H9 (cell line): ENCODE measurements at regions not wholly inside any gene's neighbourhood (a gene's known extent, or its start where the extent isn't known, plus 50 kb on each side); places are given as distances from the start of the nearest gene placed in this dataset.

Source experiments
- DNase-seq: peaks from one replicate; pipeline ENCODE4 v3.0.0-alpha.2; 2017
- H2AFZ ChIP-seq: one replicate; pipeline ENCODE4 v1.6.1; 2013; ENCODE audit warnings: mild to moderate bottlenecking, low read length, control low read depth, moderate library complexity
- H2AK5ac ChIP-seq: 2 replicates; pipeline ENCODE4 v1.6.1; 2013; ENCODE audit warnings: low read length, control low read depth, mixed read lengths; ENCODE audit not compliant: insufficient read length
- H2BK120ac ChIP-seq: one replicate; pipeline ENCODE4 v1.6.1; 2013; ENCODE audit warnings: low read depth, mild to moderate bottlenecking, low read length, control low read depth, inconsistent platforms; ENCODE audit not compliant: poor library complexity, severe bottlenecking
- H2BK12ac ChIP-seq: 2 replicates; pipeline ENCODE4 v1.6.1; 2013; ENCODE audit warnings: low read length, control low read depth, mixed read lengths, low read depth; ENCODE audit not compliant: insufficient read length
- H2BK15ac ChIP-seq: 2 replicates; pipeline ENCODE4 v1.6.1; 2013; ENCODE audit warnings: low read depth, low read length, control low read depth
- H2BK20ac ChIP-seq: one replicate; pipeline ENCODE4 v1.6.1; 2013; ENCODE audit warnings: low read depth, mild to moderate bottlenecking, low read length, control low read depth, inconsistent platforms; ENCODE audit not compliant: poor library complexity, severe bottlenecking
- H2BK5ac ChIP-seq: 2 replicates; pipeline ENCODE4 v1.6.1; 2013; ENCODE audit warnings: low read length, control low read depth, mixed read lengths; ENCODE audit not compliant: insufficient read length
- H3K14ac ChIP-seq: 2 replicates; pipeline ENCODE4 v1.6.1; 2013; ENCODE audit warnings: low read length, control low read depth; ENCODE audit not compliant: insufficient read depth
- H3K18ac ChIP-seq: 2 replicates; pipeline ENCODE4 v1.6.1; 2013; ENCODE audit warnings: low read depth, mild to moderate bottlenecking, mixed read lengths, low read length, control low read depth; ENCODE audit not compliant: insufficient read length
- H3K23ac ChIP-seq: 2 replicates; pipeline ENCODE4 v1.6.1; 2013; ENCODE audit warnings: low read length, control low read depth, mixed read lengths, low read depth; ENCODE audit not compliant: insufficient read length
- H3K23me2 ChIP-seq: 2 replicates; pipeline ENCODE4 v1.6.1; 2013; ENCODE audit warnings: low read depth, mild to moderate bottlenecking, mixed read lengths, low read length, control low read depth; ENCODE audit not compliant: insufficient read length, poor library complexity, severe bottlenecking
- H3K27ac ChIP-seq: 2 replicates; pipeline ENCODE4 v1.5.1; 2013; ENCODE audit warnings: low read length, control low read depth, mixed read lengths, low read depth; ENCODE audit not compliant: insufficient read length
- H3K27me3 ChIP-seq: 2 replicates; pipeline ENCODE4 v1.6.1; 2013; ENCODE audit warnings: low read length, control low read depth, inconsistent platforms; ENCODE audit not compliant: insufficient read depth
- H3K4ac ChIP-seq: 2 replicates; pipeline ENCODE4 v1.6.1; 2013; ENCODE audit warnings: low read depth, mild to moderate bottlenecking, control low read depth, inconsistent platforms, low read length, moderate library complexity
- H3K4me1 ChIP-seq: 2 replicates; pipeline ENCODE4 v1.6.1; 2013; ENCODE audit warnings: low read length, control low read depth, inconsistent platforms; ENCODE audit not compliant: insufficient read depth
- H3K4me2 ChIP-seq: 2 replicates; pipeline ENCODE4 v1.6.1; 2013; ENCODE audit warnings: low read length, control low read depth, mixed read lengths; ENCODE audit not compliant: insufficient read length, insufficient read depth
- H3K56ac ChIP-seq: 2 replicates; pipeline ENCODE4 v1.6.1; 2013; ENCODE audit warnings: low read depth, mild to moderate bottlenecking, mixed read lengths, low read length, control low read depth; ENCODE audit not compliant: insufficient read length
- H3K79me1 ChIP-seq: 2 replicates; pipeline ENCODE4 v1.6.1; 2013; ENCODE audit warnings: low read depth, mild to moderate bottlenecking, moderate library complexity, low read length, control low read depth, inconsistent platforms; ENCODE audit not compliant: insufficient read depth, poor library complexity, severe bottlenecking
- H3K79me2 ChIP-seq: 2 replicates; pipeline ENCODE4 v1.6.1; 2013; ENCODE audit warnings: low read length, control low read depth, inconsistent platforms; ENCODE audit not compliant: insufficient read depth
- H3K9ac ChIP-seq: 2 replicates; pipeline ENCODE4 v1.6.1; 2013; ENCODE audit warnings: low read length, control low read depth, mixed read lengths; ENCODE audit not compliant: insufficient read length; ENCODE audit errors: extremely low read depth
- H3K9me3 ChIP-seq: one replicate; pipeline ENCODE4 v1.6.1; 2013; ENCODE audit warnings: low read depth, low read length, inconsistent platforms; ENCODE audit not compliant: control insufficient read depth
- H3T11ph ChIP-seq: one replicate; pipeline ENCODE4 v1.6.1; 2013; ENCODE audit warnings: mild to moderate bottlenecking, low read length, control low read depth, inconsistent platforms
- H4K20me1 ChIP-seq: one replicate; pipeline ENCODE4 v1.6.1; 2013; ENCODE audit not compliant: control insufficient read depth, insufficient read length, insufficient read depth
- H4K5ac ChIP-seq: 2 replicates; pipeline ENCODE4 v1.6.1; 2013; ENCODE audit warnings: low read depth, mild to moderate bottlenecking, mixed read lengths, low read length, control low read depth; ENCODE audit not compliant: insufficient read length
- H4K8ac ChIP-seq: replicated peaks from 2 replicates; pipeline ENCODE4 v1.6.1; 2013; ENCODE audit warnings: low read length, control low read depth, mixed read lengths, low read depth; ENCODE audit not compliant: insufficient read length
- H4K91ac ChIP-seq: 2 replicates; pipeline ENCODE4 v1.6.1; 2013; ENCODE audit warnings: low read depth, mild to moderate bottlenecking, moderate library complexity, mixed read lengths, low read length, control low read depth; ENCODE audit not compliant: insufficient read length
- H3K27ac Mint-ChIP-seq, 3 experiments: 2 replicates in 2 of 3; 3 replicates in 1 of 3; pipeline ENCODE4 v1.8.0; 2020 to 2021; ENCODE audit warnings: mixed read lengths in 3 of 3, mild to moderate bottlenecking in 1 of 3, moderate library complexity in 1 of 3
- H3K27me3 Mint-ChIP-seq: 2 replicates; pipeline ENCODE4 v1.8.0; 2021; ENCODE audit warnings: low read depth, mild to moderate bottlenecking, moderate library complexity, mixed read lengths
- H3K36me3 Mint-ChIP-seq, 3 experiments: 2 replicates in 2 of 3; 3 replicates in 1 of 3; pipeline ENCODE4 v1.8.0; 2020 to 2021; ENCODE audit warnings: low read depth in 3 of 3, mixed read lengths in 3 of 3; ENCODE audit not compliant: insufficient read depth in 1 of 3
- H3K4me1 Mint-ChIP-seq, 2 experiments: 2 replicates each; pipeline ENCODE4 v1.8.0; 2020; ENCODE audit warnings: mixed read lengths in 2 of 2
- H3K4me3 Mint-ChIP-seq, 2 experiments: 2 replicates in 1 of 2; 3 replicates in 1 of 2; pipeline ENCODE4 v1.8.0; 2020 to 2021; ENCODE audit warnings: mild to moderate bottlenecking in 2 of 2, mixed read lengths in 2 of 2, moderate library complexity in 1 of 2
- H3K9me3 Mint-ChIP-seq, 2 experiments: 2 replicates in 1 of 2; 3 replicates in 1 of 2; pipeline ENCODE4 v1.8.0; 2020; ENCODE audit warnings: mild to moderate bottlenecking in 2 of 2, mixed read lengths in 2 of 2, moderate library complexity in 1 of 2
- CTCF ChIP-seq: fragments of 200-600 bp; sonication (generic); conservative IDR thresholded peaks from 3 replicates; pipeline ENCODE4 v1.8.0; 2021; ENCODE audit warnings: antibody characterized with exemption, mild to moderate bottlenecking
- WGBS: extraction: QIAGEN DNeasy Blood & Tissue Kit; methylation state at CpG from one replicate; pipeline ENCODE4 v1.1.7; 2013; ENCODE audit warnings: missing lambda C conversion rate, low lambda C conversion rate, mixed read lengths; ENCODE audit not compliant: insufficient read length; ENCODE audit errors: extremely low coverage; 5-methylcytosine and 5-hydroxymethylcytosine counted together

GRCh38 chr1:230500063-230500462 is 73.9 kb upstream of the PGBD5 start:
- Histone ChIP-seq H3K9ac (no peak overlapping the region), H2BK12ac (no peak overlapping the region), H3K4me2 (no peak overlapping the region), H3K79me1 (no peaks in the 10 kb centered on the region), H4K8ac (no peak overlapping the region), H2AK5ac (no peak overlapping the region), H3K4ac (no peak overlapping the region), H3K23me2 (no peaks in the 10 kb centered on the region), H2AFZ (no peak overlapping the region), H2BK120ac (no peak overlapping the region), H3K23ac (no peak overlapping the region), H3K9me3 (peaks cover 4% of the 10 kb centered on the region), H3T11ph (no peak overlapping the region), H4K91ac (no peak overlapping the region), H3K56ac (no peak overlapping the region), H3K14ac (no peak overlapping the region), H4K20me1 (no peaks in the 10 kb centered on the region), H4K5ac (no peak overlapping the region), H3K18ac (no peak overlapping the region), H2BK20ac (no peak overlapping the region), H3K79me2 (no peaks in the 10 kb centered on the region), H3K4me1 (no peaks in the 10 kb centered on the region), H3K27ac (no peak overlapping the region), H3K27me3 (no peaks in the 10 kb centered on the region), H2BK15ac (no peak overlapping the region), H2BK5ac (no peak overlapping the region)
- Mint-ChIP-seq H3K4me3 (no peak overlapping the region), H3K9me3 (peaks cover 17 to 20% of the 10 kb centered on the region in 2 experiments), H3K27ac (no peak overlapping the region), H3K36me3 (peaks cover 3 to 14% (median 5%) of the 10 kb centered on the region in 3 experiments; a peak in 6 of 7 replicates), H3K4me1 (peaks cover 2 to 3% of the 10 kb centered on the region in 2 experiments; a peak in 2 of 4 replicates), H3K27me3 (peaks cover 34% of the 10 kb centered on the region)
- DNase-seq = no peak
- WGBS = no CpG with 5 or more reads among the region's 3 CpGs
- TF ChIP-seq CTCF = no peak
